MM.1S (cell line): ENCODE measurements at regions not wholly inside any gene's neighbourhood (a gene's known extent, or its start where the extent isn't known, plus 50 kb on each side); places are given as distances from the start of the nearest gene placed in this dataset.

Source experiments
- CTCF ChIP-seq: fragments of 300-600 bp; sonication (generic); IDR thresholded peaks from 2 replicates; pipeline ENCODE4 v1.5.1; 2016; ENCODE audit warnings: antibody characterized with exemption, low read length, mixed read lengths
- EZH2 ChIP-seq: fragments of 300-600 bp; sonication (generic); optimal IDR thresholded peaks from 2 replicates; pipeline ENCODE3; 2017; ENCODE audit warnings: low read depth, mild to moderate bottlenecking, antibody characterized with exemption, low read length, mixed read lengths
- EZH2phosphoT487 ChIP-seq: fragments of 300-600 bp; sonication (generic); IDR thresholded peaks from 2 replicates; pipeline ENCODE4 v1.6.1; 2018; ENCODE audit warnings: antibody characterized with exemption, low read length

- TF ChIP-seq CTCF = no peak
- TF ChIP-seq EZH2 = no peak
- no peak for TF ChIP-seq EZH2phosphoT487
These were observed 50.5 kb upstream of the PPP2R5A start for GRCh38 chr1:212234431-212235395.
